HG02798 (cell line): ENCODE measurements at regions not wholly inside any gene's neighbourhood (a gene's known extent, or its start where the extent isn't known, plus 50 kb on each side); places are given as distances from the start of the nearest gene placed in this dataset.
A peak's percentile ranks its signal among the peaks of the same experiment; 100 is the strongest.
"Not testable (repeated sequence)": the region's sequence is repeated elsewhere in the genome, so short reads cannot be mapped to it uniquely, and the experiment has no call there.

ENCODE experiments used
- ATAC-seq: cut with Tn5 transposase; IDR thresholded peaks from one replicate; pipeline ENCODE4 v1.9.1; 2021; ENCODE audit warnings: mild to moderate bottlenecking; ENCODE audit not compliant: unreplicated experiment, poor library complexity

DNA sequence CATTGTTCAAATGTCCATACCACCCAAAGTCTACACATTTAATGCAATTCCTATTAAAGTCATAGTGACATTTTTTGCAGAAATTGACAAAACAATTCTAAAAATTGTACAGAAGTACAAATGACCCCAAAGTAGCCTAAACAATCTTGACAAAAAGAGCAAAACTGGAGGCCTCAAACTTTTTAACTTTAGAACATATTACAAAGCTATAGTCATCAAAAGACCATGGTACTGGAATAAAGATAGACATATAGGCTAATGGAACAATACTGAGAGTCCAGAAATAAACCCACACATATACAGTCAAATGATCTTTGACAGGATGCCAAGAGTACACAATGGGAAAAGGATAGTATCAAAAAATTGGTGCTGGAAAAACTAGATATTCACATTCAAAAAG lies 213.2 kb upstream of the SAMSN1 start:
- no peak for ATAC-seq

DNA sequence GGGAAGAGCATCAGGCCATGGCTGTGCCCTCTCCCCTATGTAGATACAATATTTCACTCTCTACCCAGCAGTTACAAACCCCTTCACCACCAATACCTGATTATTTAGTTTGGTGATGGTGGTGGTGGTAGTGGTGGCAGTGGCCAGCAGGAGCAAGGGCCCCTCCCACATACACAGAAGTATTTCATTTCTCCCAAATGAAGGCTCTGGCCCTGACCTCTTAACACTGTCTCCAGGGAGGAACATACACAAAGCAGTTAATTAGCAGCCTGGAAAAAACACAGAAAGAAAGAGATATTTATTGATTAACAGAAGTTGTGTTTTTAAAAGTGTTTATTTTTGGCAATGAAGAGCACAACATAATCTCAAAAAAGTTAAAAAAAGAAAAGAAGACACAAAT lies 212.7 kb upstream of the SAMSN1 start:
- ATAC-seq, result no peak

DNA sequence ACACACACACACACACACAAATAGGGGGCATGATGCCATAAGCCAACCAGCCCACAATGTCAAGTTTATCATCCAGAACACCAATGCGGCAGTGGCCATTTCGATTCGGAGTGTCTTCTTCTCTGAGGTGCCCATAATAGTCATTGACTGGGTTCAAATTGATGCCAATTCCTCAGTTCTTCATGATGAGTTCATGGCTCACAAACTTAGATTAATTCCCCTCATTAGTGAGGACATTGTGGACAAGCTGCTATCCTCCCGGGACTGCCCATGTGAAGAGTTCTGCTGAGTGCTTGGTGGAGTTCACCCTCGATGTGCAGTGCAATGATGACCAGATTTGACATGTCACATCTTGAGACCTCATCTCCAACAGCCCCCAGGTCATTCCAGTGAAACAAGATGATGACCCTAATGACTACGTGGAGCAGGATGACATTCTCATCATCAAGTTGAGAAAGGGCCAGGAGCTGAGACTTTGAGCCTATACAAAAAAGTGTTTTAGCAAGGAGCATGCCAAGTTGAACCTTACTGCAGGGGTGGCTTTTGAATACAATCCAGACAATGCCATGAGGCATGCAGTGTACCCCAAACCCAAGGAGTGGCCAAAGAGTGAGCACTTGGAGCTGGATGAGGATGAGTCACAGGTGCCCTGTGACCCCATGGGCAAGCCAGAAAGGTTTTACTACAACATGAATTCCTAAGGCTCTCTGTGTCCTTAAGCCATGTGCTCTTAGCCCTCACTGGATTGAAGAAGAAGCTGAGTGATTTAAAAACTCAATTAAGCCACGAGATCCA lies 211.6 kb upstream of the SAMSN1 start:
- no peak for ATAC-seq

GRCh38 chr21:14755086-14755485 lies 209.0 kb upstream of the SAMSN1 start:
- ATAC-seq, result no peak

GRCh38 chr21:14754682-14755081 lies 208.6 kb upstream of the SAMSN1 start:
- no peak for ATAC-seq

- ATAC-seq, result no peak
These were observed 208.1 kb upstream of the SAMSN1 start for GRCh38 chr21:14754259-14754604.

GRCh38 chr21:14753466-14754258 lies 207.5 kb upstream of the SAMSN1 start:
- peak; percentile 47 for ATAC-seq

- ATAC-seq, result no peak
These were observed 207.0 kb upstream of the SAMSN1 start for GRCh38 chr21:14753069-14753465.

DNA sequence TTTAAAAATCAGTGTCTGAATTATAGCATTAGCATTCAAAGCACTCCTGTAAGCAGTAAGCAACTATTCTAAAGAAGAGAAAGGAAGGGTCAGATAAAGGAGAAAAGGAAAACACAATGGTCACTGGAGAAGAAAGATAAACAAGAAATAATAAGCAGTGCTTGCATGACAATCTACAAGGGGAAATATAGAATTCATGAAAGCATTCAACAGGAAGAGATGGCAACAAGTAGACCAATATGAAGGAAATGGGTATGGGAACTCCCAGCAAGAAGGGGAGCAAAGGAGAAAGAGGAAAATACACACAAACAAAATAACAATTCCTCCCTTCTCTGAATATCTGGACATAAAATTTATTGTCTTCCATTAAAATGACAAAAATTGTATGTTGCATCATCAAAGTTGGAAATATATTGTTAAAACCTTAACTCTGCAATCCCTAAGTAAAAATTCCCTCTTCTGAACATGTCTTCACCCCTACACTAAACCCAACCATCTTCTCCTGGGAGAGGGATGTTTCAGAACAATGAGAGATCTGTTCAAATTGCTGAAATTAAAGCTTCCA lies 206.3 kb upstream of the SAMSN1 start:
- ATAC-seq, result no peak

DNA sequence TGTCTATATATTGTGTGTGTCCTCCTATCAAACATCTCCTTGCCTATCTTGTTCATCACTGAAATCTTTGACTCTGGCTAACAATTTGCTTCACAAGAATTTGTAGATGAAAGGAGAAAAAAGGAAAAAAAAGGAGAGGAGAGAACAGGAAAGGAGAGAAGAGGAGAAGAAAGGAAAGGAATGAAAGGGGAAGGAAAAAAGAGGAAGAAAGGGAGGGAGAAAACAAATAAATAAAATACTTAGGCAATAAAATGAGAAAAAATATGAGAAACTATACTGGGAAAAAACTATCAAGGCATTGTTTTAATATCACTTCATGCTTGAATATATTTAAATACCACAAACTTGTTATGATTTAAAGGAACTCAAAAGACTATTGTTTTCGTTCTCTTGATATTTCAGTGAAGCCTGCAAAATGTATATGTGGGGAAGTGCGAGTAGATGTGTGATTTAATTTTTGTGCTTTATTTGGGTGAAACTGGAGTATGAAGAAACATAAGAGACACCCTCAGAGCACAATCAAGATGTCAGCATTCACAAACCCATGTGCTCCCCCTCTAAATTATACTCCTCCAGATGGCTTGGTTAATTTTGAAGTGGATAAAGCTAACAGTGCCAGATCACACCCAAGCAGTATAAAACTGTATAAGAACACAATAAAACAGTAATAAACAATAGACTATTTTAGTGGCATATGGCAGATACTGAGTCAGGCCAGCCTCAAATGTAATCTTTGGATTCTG lies 205.7 kb upstream of the SAMSN1 start:
- ATAC-seq, result no peak

GRCh38 chr21:14751011-14751410 lies 204.9 kb upstream of the SAMSN1 start:
- ATAC-seq, result no peak

GRCh38 chr21:14750041-14750440 lies 203.9 kb upstream of the SAMSN1 start:
- no peak for ATAC-seq

- no peak for ATAC-seq
These were observed 202.5 kb upstream of the SAMSN1 start for GRCh38 chr21:14748662-14749061.

DNA sequence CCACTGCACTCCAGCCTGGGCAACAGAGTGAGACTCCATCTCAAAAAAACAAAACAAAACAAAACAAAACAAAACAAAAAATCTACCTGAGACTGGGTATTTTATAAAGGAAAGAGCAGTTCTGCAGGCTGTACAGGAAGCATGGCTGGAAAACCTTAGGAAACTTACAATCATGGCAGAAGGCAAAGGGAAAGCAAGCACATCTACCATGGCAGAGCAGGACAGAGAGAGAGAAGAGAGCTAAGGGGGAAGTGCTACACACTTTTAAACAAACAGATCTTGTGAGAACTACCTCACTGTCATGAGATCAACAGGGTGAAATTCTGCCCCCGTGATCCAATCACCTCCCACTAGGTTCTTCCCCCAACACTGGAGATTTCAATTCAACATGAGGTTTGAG lies 198.3 kb upstream of the SAMSN1 start:
- ATAC-seq, result no peak

DNA sequence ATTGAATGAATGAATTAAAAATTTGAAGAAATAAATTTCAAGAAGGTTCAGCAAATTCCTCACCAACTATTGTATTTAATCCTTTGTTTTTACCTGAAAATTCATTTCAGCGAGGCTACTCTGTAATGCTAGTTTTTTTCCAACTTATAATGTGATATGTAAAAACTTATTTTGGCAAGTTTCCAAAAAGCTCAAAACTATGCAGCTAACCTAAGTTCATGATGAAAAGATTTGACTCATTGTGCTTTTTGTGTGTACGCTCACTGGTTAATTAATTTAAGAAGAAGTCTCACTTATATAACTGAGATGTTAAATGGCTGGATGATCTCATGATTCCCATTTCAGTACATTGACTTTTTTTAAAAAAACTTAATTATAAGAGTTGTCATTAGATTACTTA lies 196.0 kb upstream of the SAMSN1 start:
- no peak for ATAC-seq

- ATAC-seq, result no peak
These were observed 195.1 kb upstream of the SAMSN1 start for GRCh38 chr21:14741256-14741655.

GRCh38 chr21:14740692-14741091 lies 194.6 kb upstream of the SAMSN1 start:
- no peak for ATAC-seq

- ATAC-seq, result no peak
These were observed 194.0 kb upstream of the SAMSN1 start for GRCh38 chr21:14740116-14740515.

DNA sequence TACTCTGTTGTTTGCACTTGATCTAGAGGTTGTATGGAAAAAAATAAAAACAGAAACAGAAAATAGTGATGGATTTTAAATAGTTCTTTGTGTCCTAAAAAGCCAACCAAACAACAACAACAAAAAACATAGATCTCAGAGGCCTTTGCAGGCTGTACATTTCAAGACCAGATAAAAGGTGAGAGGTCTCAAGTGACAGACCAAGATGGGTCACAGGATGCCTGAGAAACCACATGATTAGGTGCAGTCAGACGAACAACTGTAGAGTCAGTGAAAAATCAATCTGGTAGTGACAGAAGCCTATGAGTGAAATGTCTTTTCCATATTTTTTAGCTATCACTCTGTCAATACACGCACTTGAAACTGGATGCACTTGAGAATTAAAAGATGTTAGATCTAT lies 193.5 kb upstream of the SAMSN1 start:
- ATAC-seq, result no peak

- ATAC-seq, result not testable (repeated sequence)
These were observed 192.5 kb upstream of the SAMSN1 start for GRCh38 chr21:14738576-14738975.

DNA sequence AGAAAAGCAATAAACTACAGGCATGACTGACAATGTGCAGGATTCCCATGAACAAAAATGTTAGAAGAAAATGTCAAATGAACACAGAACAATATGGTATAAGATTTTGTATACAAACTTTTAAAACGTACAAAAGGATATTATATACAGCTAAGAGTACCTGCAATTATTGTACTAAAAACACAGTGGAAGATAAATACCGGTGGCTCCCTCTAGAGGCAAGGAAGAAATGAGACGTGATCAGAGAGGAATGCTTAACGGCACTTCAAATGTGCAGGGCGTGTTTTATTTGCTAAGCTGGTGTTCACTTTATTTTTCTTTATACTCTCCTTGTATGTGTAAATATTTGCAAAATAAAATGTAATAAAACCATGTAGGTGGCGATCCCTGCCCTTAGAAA lies 191.8 kb upstream of the SAMSN1 start:
- ATAC-seq, result peak; percentile 59
